ENCODE measurements at regions not wholly inside any gene's neighbourhood (a gene's known extent, or its start where the extent isn't known, plus 50 kb on each side); places are given as distances from the start of the nearest gene placed in this dataset.
A peak's percentile ranks its signal among the peaks of the same experiment; 100 is the strongest.

DNA sequence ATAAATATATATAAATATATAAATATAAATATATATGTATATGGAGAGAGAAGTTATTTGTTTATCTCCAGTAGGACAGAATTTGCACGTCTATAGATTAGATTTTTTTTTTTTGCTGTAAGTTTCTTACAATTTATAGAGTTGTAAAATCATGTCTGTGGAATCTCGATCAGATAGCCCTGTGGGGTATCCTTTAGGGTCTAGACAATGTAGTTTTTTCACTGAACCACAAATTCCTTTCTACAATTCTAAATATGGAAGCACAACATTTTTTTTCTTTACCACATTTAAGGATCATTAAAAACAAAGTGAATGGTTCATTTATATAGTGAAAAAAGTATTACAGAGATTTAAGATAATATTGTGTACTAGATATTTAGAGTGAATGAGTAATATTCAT is 384.2 kb upstream of the ZNF608 start:
- ATAC-seq: no peak
- no peak for DNase-seq
- intact Hi-C loops (cut with DNase I): no loop called here

DNA sequence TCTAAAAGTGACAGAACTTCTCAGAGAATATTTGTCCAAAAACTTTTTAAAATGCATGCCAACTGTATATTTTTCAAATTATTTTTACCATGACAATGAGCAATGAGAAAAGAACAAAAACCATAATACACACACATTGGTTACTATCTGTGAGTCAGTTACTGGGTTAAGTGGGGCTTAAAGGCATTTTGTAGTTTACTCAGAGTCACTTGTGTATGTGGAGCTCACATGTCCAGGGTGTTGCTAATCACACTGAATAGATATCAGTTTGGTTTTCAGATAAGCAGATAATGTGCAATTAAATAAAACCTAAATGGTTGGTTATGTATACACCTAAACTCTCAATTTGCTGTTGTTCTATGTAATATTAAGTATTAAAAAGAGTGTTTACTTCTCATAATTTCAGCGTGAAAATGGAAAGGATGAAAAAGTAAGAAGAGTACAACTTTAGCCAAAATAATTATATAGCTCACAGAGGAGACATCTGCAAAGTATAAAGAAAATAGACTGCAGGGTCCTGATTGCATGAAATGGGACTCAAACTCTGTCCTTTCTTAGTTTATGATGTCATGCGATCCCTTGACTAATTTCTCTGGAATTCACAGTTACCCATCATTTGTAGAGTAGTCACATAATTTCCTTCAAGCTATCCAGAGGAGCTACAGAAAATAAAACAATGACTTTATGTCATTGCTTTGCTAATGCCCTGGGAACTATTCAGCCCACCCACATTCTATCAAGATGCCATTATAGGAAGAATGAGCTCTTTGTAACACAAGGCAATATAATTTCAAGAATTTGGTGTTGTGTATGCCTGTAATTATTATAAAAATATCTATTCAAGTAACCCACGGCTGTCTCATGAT is 388.0 kb upstream of the ZNF608 start:
- intact Hi-C loops (cut with DNase I): no loop called here
- ATAC-seq: peak in 1 of 2 donors; percentile 56
- DNase-seq: no peak

DNA sequence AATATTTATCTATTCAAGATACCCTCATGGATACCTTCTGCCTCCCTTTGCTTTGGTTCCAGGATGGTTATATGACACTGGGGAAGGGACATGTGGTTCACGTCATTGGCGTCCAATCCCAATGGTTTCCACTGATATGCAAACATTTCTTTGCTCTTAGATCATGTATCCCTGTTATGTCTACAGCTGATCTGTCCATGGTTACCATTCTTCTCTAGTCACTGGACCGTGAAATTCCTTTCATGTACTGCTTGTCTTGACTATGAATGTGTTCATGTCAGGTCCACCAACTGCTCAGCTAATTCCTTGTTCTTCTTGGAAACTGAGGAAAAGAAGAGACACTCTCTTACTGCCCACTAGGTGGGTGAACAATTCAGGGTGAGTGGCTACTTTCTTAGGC is 391.1 kb upstream of the ZNF608 start:
- no peak for DNase-seq
- intact Hi-C loops (cut with DNase I): no loop called here

DNA sequence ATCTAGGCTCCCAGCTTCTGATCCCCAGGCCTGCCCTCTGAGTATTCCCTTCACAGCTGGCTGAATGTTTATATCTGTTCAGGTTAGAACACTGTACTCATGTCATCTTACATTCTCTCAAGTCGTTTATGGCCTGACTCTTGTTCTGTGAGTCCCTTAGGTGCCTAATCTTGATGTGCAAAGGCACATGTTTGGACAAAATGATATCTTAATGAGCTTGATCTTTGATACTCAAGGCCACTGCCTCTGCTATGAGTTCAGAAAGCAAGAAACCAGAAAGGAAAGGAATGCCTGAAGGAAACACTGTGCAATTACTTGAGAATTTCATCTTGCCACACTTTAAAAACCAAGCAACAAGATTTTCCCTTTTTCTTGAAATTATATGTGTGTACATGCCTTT is 391.8 kb upstream of the ZNF608 start:
- intact Hi-C loops (cut with DNase I): no loop called here
- DNase-seq (no peak), ATAC-seq (no peak)

More for the DNA sequence above, 391.1 kb upstream of the ZNF608 start:
- no peak for ATAC-seq

DNA sequence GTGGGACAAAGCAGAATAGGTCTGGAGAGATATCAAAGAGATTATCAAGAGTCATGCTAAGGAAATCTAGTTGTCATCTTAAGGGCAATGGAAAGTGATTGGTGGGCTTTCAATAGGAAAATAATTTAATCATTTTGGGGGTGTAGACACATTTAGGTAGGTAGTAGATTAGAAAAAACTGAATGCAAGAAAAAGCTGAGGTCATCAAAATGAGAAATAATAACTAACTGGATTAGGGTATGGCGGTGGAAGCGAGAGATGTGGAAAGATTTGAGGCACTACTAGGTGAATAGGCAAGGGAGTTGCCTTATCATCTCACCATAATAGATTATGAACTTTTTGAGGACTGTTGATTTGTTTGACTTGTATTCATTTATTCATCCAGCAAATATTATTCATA is 393.2 kb upstream of the ZNF608 start:
- intact Hi-C loops (cut with DNase I): no loop called here
- DNase-seq (no peak), ATAC-seq (no peak)

DNA sequence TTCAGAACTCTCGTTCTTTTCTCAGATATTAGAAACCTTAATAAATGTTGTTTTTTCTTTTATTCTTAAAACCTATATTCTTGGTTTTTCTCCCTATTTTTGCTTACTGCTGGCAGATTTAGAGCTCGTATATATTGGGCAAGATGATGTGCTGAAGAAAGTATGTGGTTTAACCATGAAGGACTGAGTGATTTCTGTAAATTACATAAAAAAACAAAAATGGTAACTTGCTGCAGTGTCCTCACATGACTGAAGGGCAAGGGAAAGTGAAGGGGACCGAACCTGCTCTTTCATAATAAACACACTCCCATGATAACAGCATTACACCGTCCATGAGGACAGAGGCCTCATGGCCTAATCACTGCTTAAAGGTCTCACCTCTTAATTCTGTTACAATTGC is 393.8 kb upstream of the ZNF608 start:
- DNase-seq (no peak), ATAC-seq (no peak)
- intact Hi-C loops (cut with DNase I): no loop called here

DNA sequence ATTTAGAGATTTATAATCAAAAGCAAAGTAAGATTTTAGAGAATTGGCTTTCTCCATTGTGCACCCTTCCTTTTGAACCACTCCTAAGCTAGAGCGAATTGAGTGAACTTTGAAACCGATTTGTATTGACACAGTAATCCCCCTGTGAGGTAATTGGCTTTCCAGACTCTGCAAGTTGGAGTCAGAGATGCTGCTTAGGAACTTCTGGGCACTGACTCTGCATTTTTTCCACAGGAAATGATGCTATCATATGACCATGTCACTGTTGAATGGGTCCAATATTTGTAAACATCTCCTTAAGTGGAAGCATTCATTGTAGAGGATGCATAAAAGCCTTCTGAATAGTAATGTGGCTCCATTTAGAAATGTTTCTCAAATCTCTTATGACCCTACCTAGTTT is 394.4 kb upstream of the ZNF608 start:
- intact Hi-C loops (cut with DNase I): no loop called here
- peak; percentile 39 to 78 for ATAC-seq
- DNase-seq: no peak

DNA sequence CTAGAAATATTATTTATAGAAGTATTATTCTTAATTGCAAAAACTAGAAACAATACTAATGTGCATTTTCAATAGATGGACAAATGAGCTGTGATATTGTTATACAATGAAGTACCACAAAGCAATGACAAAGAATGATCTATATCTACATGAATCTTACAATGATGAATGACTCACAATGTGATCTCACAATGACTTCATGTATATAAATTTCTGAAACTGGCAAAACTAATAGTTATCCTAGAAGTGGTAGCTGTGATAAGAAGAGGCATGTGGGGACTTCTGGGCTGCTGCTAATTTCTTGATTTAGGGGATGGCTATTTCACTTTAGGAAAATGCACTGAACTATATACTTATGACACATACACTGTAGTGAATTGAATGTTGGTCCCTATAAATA is 396.0 kb upstream of the ZNF608 start:
- intact Hi-C loops (cut with DNase I): no loop called here
- DNase-seq (no peak), ATAC-seq (no peak)

DNA sequence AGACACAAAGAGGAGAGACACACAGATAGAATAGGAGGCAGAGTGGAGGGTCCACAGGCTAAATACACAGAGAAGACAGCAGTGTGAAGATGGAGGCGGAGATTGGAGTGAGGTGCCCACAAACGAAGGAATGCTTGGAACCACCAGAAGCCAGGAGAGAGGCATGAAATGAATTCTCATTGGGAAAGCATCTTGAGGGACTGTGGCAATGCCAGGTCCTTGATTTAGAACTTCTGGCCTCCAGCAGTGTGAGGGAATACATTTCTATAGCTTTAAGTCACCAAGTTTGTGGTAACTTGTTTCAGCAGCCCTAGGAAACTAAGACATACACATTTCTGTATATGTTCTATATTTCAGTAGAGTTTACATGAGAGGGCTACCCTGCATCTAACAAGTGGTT is 396.6 kb upstream of the ZNF608 start:
- DNase-seq: no peak
- no peak for ATAC-seq
- intact Hi-C loops (cut with DNase I): no loop called here

DNA sequence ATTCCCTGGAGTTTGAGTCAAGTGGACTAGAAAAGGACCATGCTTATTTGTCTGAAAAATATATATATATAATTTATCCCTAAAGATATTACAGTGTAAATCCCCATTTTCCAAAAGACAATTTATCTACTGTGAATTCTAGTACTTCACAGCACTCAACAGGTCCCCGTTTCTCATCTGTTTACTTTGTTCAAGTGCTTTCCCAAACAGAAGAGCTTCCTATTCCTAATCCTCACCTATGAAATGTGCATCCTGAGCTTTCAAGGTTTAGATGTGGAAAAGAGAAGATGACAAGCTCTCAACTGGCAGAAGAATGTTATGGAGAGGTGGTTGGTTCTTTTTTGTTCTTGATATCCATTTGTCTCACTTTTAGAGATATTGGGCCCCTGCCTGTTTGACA is 401.6 kb upstream of the ZNF608 start:
- DNase-seq (no peak), ATAC-seq (no peak)
- intact Hi-C loops (cut with DNase I): no loop called here

DNA sequence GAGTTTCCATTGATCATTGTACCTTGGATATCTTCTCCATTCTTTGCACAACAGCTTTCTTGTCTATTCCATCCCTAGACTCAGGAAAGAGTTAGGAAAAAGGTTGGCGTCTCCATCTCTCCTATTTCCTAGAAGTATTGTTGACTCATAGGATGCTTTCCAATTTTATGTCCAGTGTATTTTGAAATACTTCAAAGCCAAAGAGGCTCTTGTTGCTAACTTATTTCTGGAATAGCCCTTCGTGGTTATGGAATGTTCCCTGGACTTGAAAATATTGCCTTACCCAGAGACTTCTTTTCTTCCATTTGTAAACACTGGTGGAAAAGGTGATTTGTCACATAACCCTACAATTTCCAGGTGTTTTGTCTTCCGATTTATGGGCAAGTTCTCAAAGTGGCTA is 402.3 kb upstream of the ZNF608 start:
- intact Hi-C loops (cut with DNase I): no loop called here
- no peak for ATAC-seq

DNA sequence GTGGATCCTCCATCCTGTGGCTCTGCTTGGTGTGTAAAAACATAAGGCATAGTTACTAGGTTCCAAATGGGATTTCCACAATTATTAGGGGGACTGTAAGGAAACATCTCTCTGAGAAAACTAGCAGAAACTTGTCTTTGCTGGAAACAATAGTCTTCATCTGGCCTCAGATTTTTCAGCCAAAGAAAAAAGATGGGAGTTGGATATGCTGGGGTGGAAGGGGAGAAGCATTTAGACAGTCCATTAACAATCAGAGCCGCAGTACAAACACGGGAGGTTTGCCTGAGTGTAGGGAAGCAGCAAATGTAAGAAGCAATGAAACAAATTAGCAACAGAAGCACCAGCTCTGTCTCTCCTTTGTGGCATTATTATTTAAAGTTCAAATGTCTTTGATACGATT is 402.7 kb upstream of the ZNF608 start:
- intact Hi-C loops (cut with DNase I): no loop called here
- no peak for DNase-seq
- no peak for ATAC-seq

More for the DNA sequence above, 402.3 kb upstream of the ZNF608 start:
- DNase-seq: no peak

DNA sequence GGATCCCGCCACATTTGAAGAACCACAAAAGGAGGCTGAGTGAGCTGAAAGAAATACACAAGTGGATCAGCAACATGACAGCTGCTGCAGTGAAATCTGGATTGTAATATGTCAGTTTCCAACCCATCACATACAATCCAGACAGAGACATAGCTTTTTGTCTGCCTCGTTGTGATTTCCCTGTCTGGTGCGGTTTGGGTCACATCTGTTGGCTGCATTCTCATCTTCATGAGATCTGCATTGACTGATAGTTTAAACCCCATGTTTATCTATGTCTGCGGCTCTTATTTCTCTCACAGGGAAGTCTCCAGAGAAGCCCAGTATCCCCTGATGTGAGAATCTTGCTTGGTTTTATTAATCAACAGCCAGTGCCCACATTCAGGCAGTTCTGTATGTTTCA is 403.1 kb upstream of the ZNF608 start:
- DNase-seq (no peak), ATAC-seq (no peak)
- intact Hi-C loops (cut with DNase I): no loop called here

DNA sequence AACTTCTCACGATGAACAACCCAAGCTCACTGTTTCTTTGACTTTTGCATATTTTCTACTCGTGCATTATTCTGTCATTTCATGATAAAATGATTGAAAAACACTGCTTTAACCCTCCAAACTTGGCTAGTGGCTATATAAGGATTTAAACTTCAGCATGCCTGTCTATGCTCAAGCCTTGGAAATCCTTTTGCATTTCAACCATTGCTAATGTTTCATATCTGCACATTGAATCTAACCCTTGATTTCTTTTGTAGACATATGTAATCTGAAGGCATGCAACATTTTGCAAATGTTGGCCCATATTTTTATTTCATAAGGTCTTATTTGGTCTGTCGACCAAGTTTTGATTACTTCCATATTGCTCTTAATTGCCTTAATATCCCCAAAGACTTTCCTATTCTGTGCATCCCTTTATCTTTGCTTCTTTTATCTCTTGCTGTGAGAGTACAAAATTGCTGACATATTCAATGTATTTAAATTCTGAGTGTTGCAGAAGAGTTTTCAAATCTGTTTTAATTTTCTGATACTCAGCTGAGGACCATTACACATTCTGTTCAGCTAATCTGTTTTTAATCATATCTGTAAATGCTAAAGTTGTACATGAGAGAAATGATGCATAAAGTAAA is 403.7 kb upstream of the ZNF608 start:
- no peak for ATAC-seq
- intact Hi-C loops (cut with DNase I): no loop called here
- DNase-seq: no peak

DNA sequence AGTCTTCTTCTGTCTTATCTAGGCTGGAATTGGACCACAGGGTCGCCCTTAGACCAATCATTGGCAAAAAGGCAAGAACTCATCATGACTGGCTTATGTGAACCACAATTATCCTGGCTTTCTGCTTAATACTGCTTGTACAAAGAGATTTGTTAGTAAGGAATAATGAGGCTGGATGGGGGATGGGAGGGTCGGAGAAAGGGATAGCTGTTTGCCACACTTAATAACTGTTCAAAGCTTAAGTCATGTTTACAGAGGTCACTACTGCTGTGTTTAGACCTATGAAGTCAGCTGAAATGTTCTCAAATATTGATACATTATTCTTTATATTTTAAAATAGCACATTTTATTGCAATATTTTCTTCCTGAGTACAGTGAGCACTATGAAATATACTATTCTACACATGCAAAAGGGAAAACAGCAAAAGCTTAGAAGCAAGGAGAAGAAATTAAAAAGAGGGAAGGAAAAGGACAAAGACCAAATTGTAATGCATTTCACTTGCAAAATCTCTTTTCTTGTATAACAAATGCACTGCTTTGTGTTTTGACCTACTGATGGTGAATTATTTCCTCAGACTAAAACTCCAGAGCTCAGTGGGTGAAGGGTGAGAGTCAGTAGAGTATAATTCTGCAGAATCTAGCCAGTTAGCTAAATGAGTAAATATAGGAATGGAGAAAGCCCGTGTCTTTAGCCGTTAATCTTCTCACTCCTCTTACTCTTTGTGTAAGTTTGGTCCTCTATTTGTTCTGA is 404.9 kb upstream of the ZNF608 start:
- peak in 1 of 2 donors; percentile 27 for ATAC-seq
- DNase-seq: no peak
- intact Hi-C loops (cut with DNase I): no loop called here

DNA sequence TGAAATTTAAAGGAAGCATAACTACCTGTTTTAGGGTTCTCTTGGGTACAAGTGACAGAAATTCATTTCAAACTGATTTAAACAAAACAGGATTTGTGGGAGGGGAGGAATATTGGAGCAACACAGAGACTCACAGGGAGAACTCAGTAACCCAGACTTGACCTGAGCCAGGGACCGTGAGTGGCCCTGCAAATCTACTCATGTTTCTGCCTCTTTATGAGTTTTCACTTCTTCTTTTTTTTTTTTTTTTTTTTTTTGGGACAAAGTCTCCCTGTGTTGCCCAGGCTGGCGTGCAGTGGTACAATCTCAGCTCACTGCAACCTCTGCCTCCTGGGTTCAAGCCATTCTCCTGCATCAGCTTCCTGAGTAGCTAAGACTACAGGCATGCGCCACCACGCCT is 405.6 kb upstream of the ZNF608 start:
- ATAC-seq: no peak
- DNase-seq: no peak
- intact Hi-C loops (cut with DNase I): no loop called here

DNA sequence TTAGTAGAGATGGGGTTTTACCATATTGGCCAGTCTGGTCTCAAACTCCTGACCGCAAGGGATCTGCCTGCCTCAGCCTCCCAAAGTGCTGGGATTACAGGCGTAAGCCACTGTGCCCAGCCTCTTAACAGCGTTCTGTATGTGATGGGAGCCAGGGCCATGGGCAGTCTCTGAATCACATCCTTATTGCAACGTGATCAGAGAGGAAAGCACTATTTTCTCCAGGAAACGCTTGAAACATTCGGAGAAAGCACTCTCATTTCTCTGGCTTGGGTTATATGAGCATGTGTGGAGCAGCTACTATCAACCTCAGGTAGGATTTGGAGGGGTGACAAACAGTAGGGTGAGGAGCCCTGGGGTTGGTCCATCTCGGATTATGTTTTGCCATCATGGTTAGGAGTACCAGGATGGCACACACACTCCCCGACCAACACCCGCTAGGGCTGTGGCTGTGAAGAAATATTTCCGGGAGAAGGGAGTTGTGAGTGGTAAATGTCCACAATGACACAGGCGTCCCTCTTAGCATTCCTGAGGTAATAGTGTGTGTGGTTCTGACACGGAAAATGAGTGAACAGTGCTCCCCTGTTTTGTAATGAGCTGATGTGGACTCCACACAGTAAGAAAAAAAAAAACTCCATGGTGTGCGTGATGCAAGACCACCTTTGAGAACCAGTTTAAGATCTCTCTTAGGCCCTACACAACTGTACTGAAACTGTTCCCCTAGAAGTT is 406.2 kb upstream of the ZNF608 start:
- intact Hi-C loops (cut with DNase I): no loop called here
- ATAC-seq (no peak), DNase-seq (no peak)

DNA sequence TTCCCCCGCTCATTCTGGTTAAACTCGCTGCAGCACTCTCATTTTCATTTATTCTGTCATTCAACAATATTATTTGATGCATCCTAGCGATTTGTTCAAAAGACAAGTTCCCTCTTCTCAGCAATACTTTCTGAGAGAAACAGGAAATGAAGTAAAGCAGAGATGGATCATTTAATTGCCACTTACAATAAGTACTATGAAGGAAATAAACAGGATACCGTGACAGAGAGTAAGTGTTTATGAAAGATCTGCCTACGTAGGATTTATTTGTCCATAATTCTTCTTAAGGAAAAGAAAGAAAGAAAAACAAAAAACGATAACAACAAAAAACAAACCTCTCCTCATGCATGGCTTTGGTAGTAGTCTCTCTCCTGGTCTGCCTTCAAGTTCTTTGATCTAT is 406.8 kb upstream of the ZNF608 start:
- DNase-seq (no peak), ATAC-seq (no peak)
- intact Hi-C loops (cut with DNase I): no loop called here

DNA sequence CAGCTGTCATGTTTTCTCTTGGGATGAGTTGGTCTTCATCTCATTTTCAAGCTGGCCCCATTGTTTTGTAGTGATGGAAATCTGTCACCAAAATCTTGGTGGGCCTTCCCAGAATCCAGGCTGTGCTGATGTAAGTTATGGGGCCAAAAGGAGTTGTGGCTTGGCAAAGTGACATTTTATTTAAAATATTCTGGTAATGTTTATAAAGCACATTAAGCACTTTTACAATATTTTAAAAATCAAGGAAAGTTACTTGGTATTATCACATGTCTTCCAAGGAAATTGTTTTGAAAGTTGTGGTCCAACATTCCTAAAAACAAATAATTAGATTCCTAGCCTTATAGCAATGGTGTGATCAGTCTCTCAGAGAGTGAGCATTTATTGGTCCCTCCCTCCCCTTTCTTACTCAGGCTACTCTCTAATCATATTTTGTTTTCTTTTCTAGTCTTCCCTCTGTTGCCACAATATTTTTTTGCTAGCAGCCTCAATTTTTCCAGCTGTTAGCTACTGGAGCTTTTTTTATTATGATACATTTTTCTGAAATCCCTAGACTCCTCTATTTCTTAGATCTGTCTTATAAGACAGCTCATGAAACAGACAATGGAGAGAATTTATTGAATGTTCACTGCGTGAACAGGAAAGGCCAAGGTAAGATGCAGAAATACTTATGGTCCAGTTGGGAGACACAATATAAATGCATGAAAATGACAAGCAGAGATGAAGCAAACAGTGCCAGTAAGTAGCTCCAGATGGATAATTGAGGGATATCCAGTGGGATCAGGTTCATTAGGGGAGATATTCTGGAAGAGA is 408.1 kb upstream of the ZNF608 start:
- ATAC-seq (no peak), DNase-seq (no peak)
- intact Hi-C loops (cut with DNase I): no loop called here

Measured in left cardiac atrium (tissue), 4 donors.